Naive thymus-derived CD4-positive, alpha-beta T cell (primary cell): ENCODE measurements at regions not wholly inside any gene's neighbourhood (a gene's known extent, or its start where the extent isn't known, plus 50 kb on each side); places are given as distances from the start of the nearest gene placed in this dataset.

Experiments
- ATAC-seq: fragments of 150-1000 bp; cut with Tn5 transposase; 2 replicates; pipeline ENCODE4 v1.10.0; 2021; ENCODE audit warnings: mild to moderate bottlenecking, moderate library complexity
- CTCF ChIA-PET: fragments of 350-600 bp; sonication (Branson Sonifier 250); formaldehyde crosslinking; loops from one replicate; lab custom pipeline; 2021; ENCODE audit warnings: antibody characterized with exemption; lab: Charles Lee
- POLR2A ChIA-PET: fragments of 350-600 bp; sonication (Branson Sonifier 250); formaldehyde crosslinking; loops from one replicate; lab custom pipeline; 2021; ENCODE audit warnings: antibody characterized with exemption, inconsistent platforms; lab: Charles Lee
- DNase-seq, 9 donors: peaks; one replicate each; pipeline versions ENCODE4 v3.0.0 to v3.0.0-alpha.2; 2020 to 2022; ENCODE audit warnings: mixed read lengths in 1 of 9
- H3K27ac ChIP-seq: one replicate; pipeline ENCODE4 v1.7.0; 2013; ENCODE audit warnings: mild to moderate bottlenecking, low read depth, low read length, moderate library complexity
- H3K27me3 ChIP-seq, 2 donors: one replicate each; pipeline ENCODE4 v1.7.0; 2013; ENCODE audit warnings: low read length in 2 of 2, mild to moderate bottlenecking in 2 of 2, moderate library complexity in 2 of 2; ENCODE audit not compliant: control insufficient read depth in 2 of 2, insufficient read depth in 2 of 2
- H3K36me3 ChIP-seq, 3 experiments: 1 replicate in 2 of 3; 2 replicates in 1 of 3; pipeline ENCODE4 v1.7.0; 2013; ENCODE audit warnings: low read length in 3 of 3, mild to moderate bottlenecking in 3 of 3, moderate library complexity in 1 of 3; ENCODE audit not compliant: insufficient read depth in 3 of 3, control insufficient read depth in 2 of 3
- H3K4me1 ChIP-seq, 2 donors: one replicate each; pipeline ENCODE4 v1.7.0; 2013; ENCODE audit warnings: low read length in 2 of 2, mild to moderate bottlenecking in 2 of 2, moderate library complexity in 1 of 2; ENCODE audit not compliant: control insufficient read depth in 2 of 2, insufficient read depth in 2 of 2
- H3K4me3 ChIP-seq: 2 replicates; pipeline ENCODE4 v1.7.0; 2013; ENCODE audit warnings: mild to moderate bottlenecking, low read length
- H3K9me3 ChIP-seq, 3 experiments: 1 replicate in 2 of 3; 2 replicates in 1 of 3; pipeline ENCODE4 v1.7.0; 2013; ENCODE audit warnings: low read length in 3 of 3; ENCODE audit not compliant: control insufficient read depth in 2 of 3
- H3K27ac Mint-ChIP-seq, 9 donors: one replicate each; pipeline ENCODE4 v1.8.0; 2020 to 2022; ENCODE audit warnings: mixed read lengths in 9 of 9, mild to moderate bottlenecking in 8 of 9, moderate library complexity in 5 of 9, inconsistent platforms in 2 of 9
- H3K27me3 Mint-ChIP-seq, 5 donors: one replicate each; pipeline ENCODE4 v1.8.0; 2021 to 2022; ENCODE audit warnings: mixed read lengths in 5 of 5, mild to moderate bottlenecking in 1 of 5
- H3K36me3 Mint-ChIP-seq, 5 donors: one replicate each; pipeline ENCODE4 v1.8.0; 2020 to 2022; ENCODE audit warnings: mixed read lengths in 5 of 5, mild to moderate bottlenecking in 3 of 5, inconsistent platforms in 1 of 5
- H3K4me1 Mint-ChIP-seq, 7 donors: one replicate each; pipeline ENCODE4 v1.8.0; 2020 to 2022; ENCODE audit warnings: mixed read lengths in 7 of 7, mild to moderate bottlenecking in 3 of 7, inconsistent platforms in 1 of 7
- H3K4me3 Mint-ChIP-seq, 10 donors: one replicate each; pipeline ENCODE4 v1.8.0; 2020 to 2022; ENCODE audit warnings: mild to moderate bottlenecking in 10 of 10, mixed read lengths in 10 of 10, moderate library complexity in 6 of 10, inconsistent platforms in 2 of 10
- H3K9me3 Mint-ChIP-seq, 11 donors: one replicate each; pipeline ENCODE4 v1.8.0; 2020 to 2022; ENCODE audit warnings: mixed read lengths in 11 of 11, mild to moderate bottlenecking in 4 of 11, inconsistent platforms in 1 of 11, moderate library complexity in 1 of 11
- intact Hi-C, 2 donors: fragments of 100-400 bp; cut with micrococcal nuclease; formaldehyde crosslinking; loops; one replicate each; pipeline ENCODE4 v1.15.1; 2023

DNA sequence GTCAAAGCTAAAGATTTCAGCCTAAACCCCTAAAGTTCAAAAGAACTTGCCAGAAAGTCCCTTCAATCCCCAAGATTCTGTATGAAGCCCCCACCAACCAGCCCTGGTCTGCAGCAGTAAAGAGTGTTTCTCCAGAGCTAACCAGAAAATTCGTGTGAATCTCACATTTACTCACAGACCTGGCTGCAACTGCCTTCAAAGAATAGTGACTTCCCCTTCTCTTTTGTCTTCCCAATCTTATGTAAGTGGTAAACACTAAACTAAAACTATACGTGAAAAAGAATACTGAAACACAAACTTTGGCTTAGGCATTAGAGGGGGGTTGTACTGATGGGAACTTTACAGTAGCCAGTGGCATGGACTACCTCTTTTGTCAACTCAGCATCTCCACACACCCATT lies 50.6 kb upstream of the SETBP1 start:
- no peaks in the 10 kb centered on the region for H3K4me1 ChIP-seq
- no peak overlapping the region for H3K27ac ChIP-seq
- Mint-ChIP-seq H3K36me3 (no peaks in the 10 kb centered on the region), H3K4me3 (no peak overlapping the region), H3K27me3 (peaks cover 0 to 4% (median 0%) of the 10 kb centered on the region in 5 donors), H3K4me1 (no peaks in the 10 kb centered on the region), H3K27ac (no peak overlapping the region), H3K9me3 (peaks cover 0 to 5% (median 0%) of the 10 kb centered on the region in 11 donors)
- no peaks in the 10 kb centered on the region for H3K36me3 ChIP-seq
- ATAC-seq (no peak), DNase-seq (no peak)
- no peak overlapping the region for H3K4me3 ChIP-seq
- no peaks in the 10 kb centered on the region for H3K27me3 ChIP-seq
- no peaks in the 10 kb centered on the region for H3K9me3 ChIP-seq
- CTCF ChIA-PET, result no interaction called here
- POLR2A ChIA-PET, result no interaction called here
- intact Hi-C loops, result no loop called here
